MM.1S (cell line): ENCODE measurements at regions not wholly inside any gene's neighbourhood (a gene's known extent, or its start where the extent isn't known, plus 50 kb on each side); places are given as distances from the start of the nearest gene placed in this dataset.

ENCODE experiments used
- DNase-seq: peaks from one replicate; pipeline ENCODE4 v3.0.0-alpha.2; 2015
- H2AFZ ChIP-seq: fragments of 300-600 bp; sonication (generic); 2 replicates; pipeline ENCODE4 v1.6.0; 2016; ENCODE audit warnings: antibody characterized with exemption, low read length
- H3F3A ChIP-seq: fragments of 300-600 bp; sonication (generic); 2 replicates; pipeline ENCODE4 v1.6.1; 2016; ENCODE audit warnings: mild to moderate bottlenecking, antibody characterized with exemption, low read length, moderate library complexity, mixed read lengths; ENCODE audit not compliant: insufficient read depth
- H3K27ac ChIP-seq: fragments of 300-600 bp; sonication (generic); 2 replicates; pipeline ENCODE4 v1.5.1; 2016; ENCODE audit warnings: mild to moderate bottlenecking, low read length
- H3K27me3 ChIP-seq: fragments of 300-600 bp; sonication (generic); replicated peaks from 2 replicates; pipeline ENCODE4 v1.6.0; 2016; ENCODE audit warnings: low read length; ENCODE audit not compliant: insufficient read depth
- H3K36me3 ChIP-seq: fragments of 300-600 bp; sonication (generic); replicated peaks from 2 replicates; pipeline ENCODE4 v1.6.1; 2016; ENCODE audit warnings: mild to moderate bottlenecking, low read length, mixed read lengths; ENCODE audit not compliant: insufficient read depth
- H3K4me1 ChIP-seq: fragments of 300-600 bp; sonication (generic); 2 replicates; pipeline ENCODE4 v1.6.1; 2016; ENCODE audit warnings: low read length, mixed read lengths
- H3K4me2 ChIP-seq: fragments of 300-600 bp; sonication (generic); 2 replicates; pipeline ENCODE4 v1.6.0; 2016; ENCODE audit warnings: low read depth, low read length
- H3K4me3 ChIP-seq: fragments of 300-600 bp; sonication (generic); 2 replicates; pipeline ENCODE4 v1.5.1; 2016; ENCODE audit warnings: low read length, mixed read lengths
- H3K79me2 ChIP-seq: fragments of 300-600 bp; sonication (generic); 2 replicates; pipeline ENCODE4 v1.6.1; 2016; ENCODE audit warnings: mixed run types, low read length, mixed read lengths
- H3K9ac ChIP-seq: fragments of 300-600 bp; sonication (generic); 2 replicates; pipeline ENCODE4 v1.6.1; 2016; ENCODE audit warnings: low read length, mixed read lengths
- H3K9me2 ChIP-seq: fragments of 300-600 bp; sonication (generic); replicated peaks from 2 replicates; pipeline ENCODE4 v1.6.1; 2016; ENCODE audit warnings: mild to moderate bottlenecking, low read length, mixed read lengths; ENCODE audit not compliant: insufficient read depth
- H3K9me3 ChIP-seq: fragments of 300-600 bp; sonication (generic); replicated peaks from 2 replicates; pipeline ENCODE4 v1.6.1; 2016; ENCODE audit warnings: mild to moderate bottlenecking, low read length, mixed read lengths; ENCODE audit not compliant: insufficient read depth
- H4K20me1 ChIP-seq: fragments of 300-600 bp; sonication (generic); 2 replicates; pipeline ENCODE4 v1.6.1; 2016; ENCODE audit warnings: mild to moderate bottlenecking, low read length, moderate library complexity, mixed read lengths; ENCODE audit not compliant: insufficient read depth
- EZH2 ChIP-seq: fragments of 300-600 bp; sonication (generic); optimal IDR thresholded peaks from 2 replicates; pipeline ENCODE3; 2017; ENCODE audit warnings: low read depth, mild to moderate bottlenecking, antibody characterized with exemption, low read length, mixed read lengths
- EZH2phosphoT487 ChIP-seq: fragments of 300-600 bp; sonication (generic); IDR thresholded peaks from 2 replicates; pipeline ENCODE4 v1.6.1; 2018; ENCODE audit warnings: antibody characterized with exemption, low read length
- TF ChIP-seq, protein P1 (sequence below): fragments of 300-600 bp; sonication (generic); IDR thresholded peaks from 2 replicates; pipeline ENCODE4 v1.5.1; 2016; ENCODE audit warnings: antibody characterized with exemption, low read length, mixed read lengths

DNA sequence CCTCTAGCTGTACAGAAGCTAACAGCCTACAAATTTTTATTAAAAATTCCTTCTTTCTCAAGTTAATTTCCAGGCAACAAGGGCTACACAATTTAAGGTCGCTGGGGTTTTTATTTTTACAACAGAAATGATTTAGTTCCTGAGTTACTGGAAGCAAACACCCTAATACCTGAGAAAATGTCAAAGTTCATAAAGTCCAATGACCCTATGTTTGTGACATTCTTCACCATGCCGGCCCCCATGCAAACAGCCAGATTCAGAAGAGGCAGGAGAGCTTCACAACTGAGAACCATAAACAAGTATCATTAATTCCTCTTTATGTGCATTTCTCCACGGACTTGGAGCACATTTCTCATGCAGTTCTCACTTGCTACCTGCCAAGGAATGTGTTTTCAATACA lies 236.2 kb upstream of the EGLN3 start:
- Histone ChIP-seq H2AFZ (no peak overlapping the region), H3K27me3 (no peaks in the 10 kb centered on the region), H3K27ac (no peak overlapping the region), H3K4me1 (no peaks in the 10 kb centered on the region), H3K4me2 (no peak overlapping the region), H3K79me2 (no peaks in the 10 kb centered on the region), H3K4me3 (no peak overlapping the region), H3K9me2 (no peaks in the 10 kb centered on the region), H4K20me1 (no peaks in the 10 kb centered on the region), H3K9me3 (no peaks in the 10 kb centered on the region), H3K36me3 (no peaks in the 10 kb centered on the region), H3K9ac (no peak overlapping the region), H3F3A (no peaks in the 10 kb centered on the region)
- TF ChIP-seq EZH2 (no peak), EZH2phosphoT487 (no peak)
- TF ChIP-seq, protein P1, sequence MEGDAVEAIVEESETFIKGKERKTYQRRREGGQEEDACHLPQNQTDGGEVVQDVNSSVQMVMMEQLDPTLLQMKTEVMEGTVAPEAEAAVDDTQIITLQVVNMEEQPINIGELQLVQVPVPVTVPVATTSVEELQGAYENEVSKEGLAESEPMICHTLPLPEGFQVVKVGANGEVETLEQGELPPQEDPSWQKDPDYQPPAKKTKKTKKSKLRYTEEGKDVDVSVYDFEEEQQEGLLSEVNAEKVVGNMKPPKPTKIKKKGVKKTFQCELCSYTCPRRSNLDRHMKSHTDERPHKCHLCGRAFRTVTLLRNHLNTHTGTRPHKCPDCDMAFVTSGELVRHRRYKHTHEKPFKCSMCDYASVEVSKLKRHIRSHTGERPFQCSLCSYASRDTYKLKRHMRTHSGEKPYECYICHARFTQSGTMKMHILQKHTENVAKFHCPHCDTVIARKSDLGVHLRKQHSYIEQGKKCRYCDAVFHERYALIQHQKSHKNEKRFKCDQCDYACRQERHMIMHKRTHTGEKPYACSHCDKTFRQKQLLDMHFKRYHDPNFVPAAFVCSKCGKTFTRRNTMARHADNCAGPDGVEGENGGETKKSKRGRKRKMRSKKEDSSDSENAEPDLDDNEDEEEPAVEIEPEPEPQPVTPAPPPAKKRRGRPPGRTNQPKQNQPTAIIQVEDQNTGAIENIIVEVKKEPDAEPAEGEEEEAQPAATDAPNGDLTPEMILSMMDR = no peak
- no peak for DNase-seq

DNA sequence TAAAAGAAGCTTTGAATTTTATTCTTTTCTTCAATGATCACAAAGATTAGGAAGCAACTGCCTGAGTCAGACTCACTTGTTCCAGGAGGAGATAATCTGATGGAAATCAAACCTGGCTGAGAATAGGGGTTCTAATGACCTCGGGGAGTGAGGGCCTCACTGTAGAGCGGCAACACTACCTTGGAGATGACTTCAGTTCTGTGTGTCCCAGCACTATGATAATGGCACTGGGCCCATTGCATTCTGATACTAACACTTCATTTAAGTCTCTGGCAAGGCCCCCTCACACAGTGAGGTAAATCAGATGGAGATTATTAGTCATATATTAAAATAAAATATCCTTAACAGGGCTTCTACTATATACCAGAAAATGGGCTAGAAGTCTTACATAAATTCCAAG lies 233.3 kb upstream of the EGLN3 start:
- Histone ChIP-seq H4K20me1 (no peaks in the 10 kb centered on the region), H3K27ac (no peak overlapping the region), H3K4me2 (no peak overlapping the region), H2AFZ (no peak overlapping the region), H3F3A (no peaks in the 10 kb centered on the region), H3K79me2 (no peaks in the 10 kb centered on the region), H3K36me3 (no peaks in the 10 kb centered on the region), H3K4me3 (no peak overlapping the region), H3K9me2 (no peaks in the 10 kb centered on the region), H3K4me1 (no peaks in the 10 kb centered on the region), H3K27me3 (no peaks in the 10 kb centered on the region), H3K9ac (no peak overlapping the region), H3K9me3 (no peaks in the 10 kb centered on the region)
- TF ChIP-seq EZH2 = no peak
- TF ChIP-seq EZH2phosphoT487 = no peak
- TF ChIP-seq, protein P1 = no peak
- no peak for DNase-seq

DNA sequence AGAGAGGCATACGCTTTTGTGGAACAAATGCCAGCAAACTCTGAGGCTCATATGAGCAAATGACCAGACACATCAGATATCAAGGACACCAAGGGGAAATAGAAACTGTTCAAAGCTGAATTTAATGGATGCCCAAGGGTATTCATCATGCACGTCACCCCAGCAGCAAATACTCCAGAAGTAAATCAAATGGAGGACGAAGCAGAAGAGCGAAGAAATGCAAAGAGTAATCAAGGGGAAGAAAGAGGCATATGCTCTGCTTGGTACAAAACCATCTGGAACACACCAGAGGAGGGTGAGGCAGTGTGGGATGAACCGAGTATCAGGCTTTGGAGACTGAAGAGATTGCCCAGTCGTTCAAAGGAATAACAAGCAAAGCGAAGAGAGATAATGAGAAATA lies 232.6 kb upstream of the EGLN3 start:
- H3K36me3 ChIP-seq = no peaks in the 10 kb centered on the region
- no peaks in the 10 kb centered on the region for H3K4me1 ChIP-seq
- H3F3A ChIP-seq = no peaks in the 10 kb centered on the region
- no peak overlapping the region for H3K9ac ChIP-seq
- no peaks in the 10 kb centered on the region for H3K9me3 ChIP-seq
- no peaks in the 10 kb centered on the region for H3K79me2 ChIP-seq
- H3K4me2 ChIP-seq = no peak overlapping the region
- H4K20me1 ChIP-seq = no peaks in the 10 kb centered on the region
- H2AFZ ChIP-seq = no peak overlapping the region
- TF ChIP-seq EZH2 (no peak), EZH2phosphoT487 (no peak)
- TF ChIP-seq, protein P1 = no peak
- H3K27ac ChIP-seq = no peak overlapping the region
- no peaks in the 10 kb centered on the region for H3K27me3 ChIP-seq
- no peak for DNase-seq
- no peaks in the 10 kb centered on the region for H3K9me2 ChIP-seq
- H3K4me3 ChIP-seq = no peak overlapping the region

DNA sequence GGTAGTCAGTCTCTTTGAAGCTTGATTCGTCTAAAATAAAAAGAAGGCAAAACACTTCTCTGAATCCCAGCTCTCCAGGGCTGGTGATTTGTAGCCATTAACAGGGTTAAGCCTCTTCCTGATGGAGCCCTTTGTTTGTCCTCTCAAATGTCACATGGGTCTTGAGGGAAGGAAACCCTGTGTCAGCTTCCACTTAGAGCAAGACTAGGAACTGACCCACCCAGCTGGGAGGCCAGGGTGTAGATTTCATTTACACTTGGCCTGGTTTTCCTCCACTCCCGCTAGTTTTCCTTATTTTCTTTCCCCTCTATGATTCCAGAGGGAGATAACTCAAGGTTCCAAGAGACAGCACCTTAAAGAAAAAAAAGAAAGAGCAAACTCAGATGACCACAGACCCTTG lies 230.5 kb upstream of the EGLN3 start:
- no peaks in the 10 kb centered on the region for H3K27me3 ChIP-seq
- no peak overlapping the region for H3K27ac ChIP-seq
- H3K9me3 ChIP-seq = no peaks in the 10 kb centered on the region
- no peaks in the 10 kb centered on the region for H3K4me1 ChIP-seq
- no peak overlapping the region for H2AFZ ChIP-seq
- no peak for TF ChIP-seq EZH2phosphoT487
- TF ChIP-seq, protein P1 = no peak
- TF ChIP-seq EZH2 = no peak
- H3K9ac ChIP-seq = no peak overlapping the region
- H4K20me1 ChIP-seq = no peaks in the 10 kb centered on the region
- no peaks in the 10 kb centered on the region for H3K36me3 ChIP-seq
- H3K4me3 ChIP-seq = no peak overlapping the region
- no peak for DNase-seq
- no peaks in the 10 kb centered on the region for H3K79me2 ChIP-seq
- no peaks in the 10 kb centered on the region for H3K9me2 ChIP-seq
- H3K4me2 ChIP-seq = no peak overlapping the region
- H3F3A ChIP-seq = no peaks in the 10 kb centered on the region
